ENCODE measurements at regions not wholly inside any gene's neighbourhood (a gene's known extent, or its start where the extent isn't known, plus 50 kb on each side); places are given as distances from the start of the nearest gene placed in this dataset.

GRCh38 chr6:156392648-156393047 lies 384.5 kb upstream of the ARID1B start:
- TF ChIP-seq EZH2 (IDR thresholded peaks at IDR 0.05; ENCODE audit: insufficient read depth, poor library complexity, severe bottlenecking): no peak
- no peak for TF ChIP-seq EZH2phosphoT487 (IDR thresholded peaks at IDR 0.05; ENCODE audit: insufficient read depth, low read depth)
- Histone ChIP-seq H3K4me1 (ENCODE audit: insufficient read depth) (no peaks in the 10 kb centered on the region), H3K27ac (no peak overlapping the region), H3K27me3 (replicated peaks; ENCODE audit: insufficient read depth) (no peaks in the 10 kb centered on the region; the same call in 1 of the 2 replicates), H3K9me2 (ENCODE audit: insufficient read depth) (no peaks in the 10 kb centered on the region), H3F3A (ENCODE audit: insufficient read depth) (no peaks in the 10 kb centered on the region), H3K4me3 (no peak overlapping the region), H3K9me3 (ENCODE audit: low read depth) (no peaks in the 10 kb centered on the region), H4K20me1 (ENCODE audit: insufficient read depth) (no peaks in the 10 kb centered on the region), H2AFZ (no peak overlapping the region), H3K9ac (no peak overlapping the region), H3K4me2 (ENCODE audit: unreplicated experiment) (no peak overlapping the region), H3K79me2 (ENCODE audit: insufficient read depth) (no peaks in the 10 kb centered on the region), H3K36me3 (ENCODE audit: low read depth) (no peaks in the 10 kb centered on the region)
- no peak for DNase-seq
- in situ Hi-C loops (cut with MboI): no loop called here
- 24 to 32% methylated on average over 4 of the region's 4 CpGs for WGBS, 2 experiments (ENCODE audit: low coverage in 1 of 2, low lambda C conversion rate in 2 of 2, missing lambda C conversion rate in 2 of 2)

GRCh38 chr6:156391977-156392376 lies 385.2 kb upstream of the ARID1B start:
- no peak overlapping the region for H3K27ac ChIP-seq
- H3K4me3 ChIP-seq: no peak overlapping the region
- 17 to 18% methylated on average over 4 of the region's 4 CpGs for WGBS, 2 experiments (ENCODE audit: low coverage in 1 of 2, low lambda C conversion rate in 2 of 2, missing lambda C conversion rate in 2 of 2)
- no peaks in the 10 kb centered on the region for H3K4me1 ChIP-seq (ENCODE audit: insufficient read depth)
- H4K20me1 ChIP-seq (ENCODE audit: insufficient read depth): no peaks in the 10 kb centered on the region
- no peak overlapping the region for H3K4me2 ChIP-seq (ENCODE audit: unreplicated experiment)
- H2AFZ ChIP-seq: no peak overlapping the region
- no peak for TF ChIP-seq EZH2phosphoT487 (IDR thresholded peaks at IDR 0.05; ENCODE audit: insufficient read depth, low read depth)
- no peak for TF ChIP-seq EZH2 (IDR thresholded peaks at IDR 0.05; ENCODE audit: insufficient read depth, poor library complexity, severe bottlenecking)
- H3K27me3 ChIP-seq (replicated peaks; ENCODE audit: insufficient read depth): no peaks in the 10 kb centered on the region; the same call in 1 of the 2 replicates
- H3F3A ChIP-seq (ENCODE audit: insufficient read depth): no peaks in the 10 kb centered on the region
- H3K36me3 ChIP-seq (ENCODE audit: low read depth): no peaks in the 10 kb centered on the region
- no peaks in the 10 kb centered on the region for H3K79me2 ChIP-seq (ENCODE audit: insufficient read depth)
- no peaks in the 10 kb centered on the region for H3K9me2 ChIP-seq (ENCODE audit: insufficient read depth)
- H3K9ac ChIP-seq: no peak overlapping the region
- in situ Hi-C loops (cut with MboI): no loop called here
- no peaks in the 10 kb centered on the region for H3K9me3 ChIP-seq (ENCODE audit: low read depth)
- no peak for DNase-seq

- TF ChIP-seq EZH2 (IDR thresholded peaks at IDR 0.05; ENCODE audit: insufficient read depth, poor library complexity, severe bottlenecking) (no peak), EZH2phosphoT487 (IDR thresholded peaks at IDR 0.05; ENCODE audit: insufficient read depth, low read depth) (no peak)
- Histone ChIP-seq H3K36me3 (ENCODE audit: low read depth) (no peaks in the 10 kb centered on the region), H3K4me3 (no peak overlapping the region), H3F3A (ENCODE audit: insufficient read depth) (no peaks in the 10 kb centered on the region), H3K27me3 (replicated peaks; ENCODE audit: insufficient read depth) (no peaks in the 10 kb centered on the region; the same call in 1 of the 2 replicates), H2AFZ (no peak overlapping the region), H3K4me1 (ENCODE audit: insufficient read depth) (no peaks in the 10 kb centered on the region), H3K4me2 (ENCODE audit: unreplicated experiment) (no peak overlapping the region), H3K9me2 (ENCODE audit: insufficient read depth) (no peaks in the 10 kb centered on the region), H3K9me3 (ENCODE audit: low read depth) (no peaks in the 10 kb centered on the region), H3K9ac (no peak overlapping the region), H4K20me1 (ENCODE audit: insufficient read depth) (no peaks in the 10 kb centered on the region), H3K27ac (no peak overlapping the region), H3K79me2 (ENCODE audit: insufficient read depth) (no peaks in the 10 kb centered on the region)
- WGBS, 2 experiments (ENCODE audit: low coverage in 1 of 2, low lambda C conversion rate in 2 of 2, missing lambda C conversion rate in 2 of 2): 46 to 49% methylated on average over 11 of the region's 11 CpGs
- DNase-seq: no peak
- in situ Hi-C loops (cut with MboI): no loop called here
These were observed 386.0 kb upstream of the ARID1B start for GRCh38 chr6:156391061-156391672.

GRCh38 chr6:156390621-156391020 lies 386.6 kb upstream of the ARID1B start:
- H3K4me3 ChIP-seq: no peak overlapping the region
- no peak overlapping the region for H2AFZ ChIP-seq
- no peaks in the 10 kb centered on the region for H4K20me1 ChIP-seq (ENCODE audit: insufficient read depth)
- no peak overlapping the region for H3K27ac ChIP-seq
- H3F3A ChIP-seq (ENCODE audit: insufficient read depth): no peaks in the 10 kb centered on the region
- no peak for TF ChIP-seq EZH2phosphoT487 (IDR thresholded peaks at IDR 0.05; ENCODE audit: insufficient read depth, low read depth)
- no peak for TF ChIP-seq EZH2 (IDR thresholded peaks at IDR 0.05; ENCODE audit: insufficient read depth, poor library complexity, severe bottlenecking)
- H3K9ac ChIP-seq: no peak overlapping the region
- 22 to 32% methylated on average over 3 of the region's 3 CpGs for WGBS, 2 experiments (ENCODE audit: low coverage in 1 of 2, low lambda C conversion rate in 2 of 2, missing lambda C conversion rate in 2 of 2)
- in situ Hi-C loops (cut with MboI): no loop called here
- H3K36me3 ChIP-seq (ENCODE audit: low read depth): no peaks in the 10 kb centered on the region
- no peaks in the 10 kb centered on the region for H3K27me3 ChIP-seq (replicated peaks; ENCODE audit: insufficient read depth)
- no peak overlapping the region for H3K4me2 ChIP-seq (ENCODE audit: unreplicated experiment)
- no peaks in the 10 kb centered on the region for H3K9me2 ChIP-seq (ENCODE audit: insufficient read depth)
- no peaks in the 10 kb centered on the region for H3K79me2 ChIP-seq (ENCODE audit: insufficient read depth)
- no peak for DNase-seq
- H3K9me3 ChIP-seq (ENCODE audit: low read depth): no peaks in the 10 kb centered on the region
- H3K4me1 ChIP-seq (ENCODE audit: insufficient read depth): no peaks in the 10 kb centered on the region

All from GM23248 (cell line).